Upper lobe of right lung (tissue), 1 donor: ENCODE measurements at regions not wholly inside any gene's neighbourhood (a gene's known extent, or its start where the extent isn't known, plus 50 kb on each side); places are given as distances from the start of the nearest gene placed in this dataset.
"Not testable (repeated sequence)": the region's sequence is repeated elsewhere in the genome, so short reads cannot be mapped to it uniquely, and the experiment has no call there.

Source experiments
- ATAC-seq: fragments of 200-7000 bp; cut with Tn5 transposase; one replicate; pipeline ENCODE4 v1.9.1; 2020; ENCODE audit warnings: mild to moderate bottlenecking, moderate library complexity
- DNase-seq: peaks from one replicate; pipeline ENCODE4 v3.0.0-alpha.2; 2020
- H3K27ac ChIP-seq: fragments of 200-600 bp; one replicate; pipeline ENCODE4 v1.8.0; 2022
- H3K27me3 ChIP-seq: fragments of 200-600 bp; one replicate; pipeline ENCODE4 v1.8.0; 2022; ENCODE audit warnings: mild to moderate bottlenecking
- H3K36me3 ChIP-seq: fragments of 200-600 bp; one replicate; pipeline ENCODE4 v1.8.0; 2022
- H3K4me1 ChIP-seq: fragments of 200-600 bp; one replicate; pipeline ENCODE4 v1.8.0; 2022
- H3K4me3 ChIP-seq: fragments of 200-600 bp; one replicate; pipeline ENCODE4 v1.8.0; 2022; ENCODE audit warnings: mild to moderate bottlenecking
- H3K9me3 ChIP-seq: fragments of 200-600 bp; one replicate; pipeline ENCODE4 v1.8.0; 2022
- CTCF ChIP-seq: fragments of 200-600 bp; IDR thresholded peaks from one replicate; pipeline ENCODE4 v1.8.0; 2022; ENCODE audit warnings: antibody characterized with exemption
- intact Hi-C: fragments of 100-400 bp; cut with DNase I; formaldehyde crosslinking; loops from one replicate; pipeline ENCODE4 v1.11.0; 2022
- donor health status: DM: no; HTN: yes; CAD: no; lungs with severe emphysema.

- intact Hi-C loops: no loop called here
- ATAC-seq (no peak), DNase-seq (no peak)
- Histone ChIP-seq H3K4me1 (peaks cover 37% of the 10 kb centered on the region), H3K27ac (peak overlapping the region; percentile 96), H3K27me3 (no peaks in the 10 kb centered on the region), H3K9me3 (no peaks in the 10 kb centered on the region), H3K4me3 (no peak overlapping the region), H3K36me3 (no peaks in the 10 kb centered on the region)
- TF ChIP-seq CTCF: no peak
Measured at GRCh38 chr10:29733323-29733722, 98.6 kb upstream of the SVIL start.

- Histone ChIP-seq H3K36me3 (no peaks in the 10 kb centered on the region), H3K27me3 (no peaks in the 10 kb centered on the region), H3K9me3 (no peaks in the 10 kb centered on the region), H3K4me1 (peaks cover 40% of the 10 kb centered on the region), H3K4me3 (no peak overlapping the region), H3K27ac (no peak overlapping the region)
- ATAC-seq (no peak), DNase-seq (no peak)
- TF ChIP-seq CTCF: no peak
- intact Hi-C loops: no loop called here
Measured at GRCh38 chr10:29732918-29733317, 98.1 kb upstream of the SVIL start.

- no peaks in the 10 kb centered on the region for H3K9me3 ChIP-seq
- no peaks in the 10 kb centered on the region for H3K36me3 ChIP-seq
- H3K4me1 ChIP-seq: peaks cover 37% of the 10 kb centered on the region
- intact Hi-C loops: no loop called here
- ATAC-seq: no peak
- TF ChIP-seq CTCF: no peak
- no peak for DNase-seq
- no peak overlapping the region for H3K4me3 ChIP-seq
- no peak overlapping the region for H3K27ac ChIP-seq
- H3K27me3 ChIP-seq: no peaks in the 10 kb centered on the region
Measured at GRCh38 chr10:29731760-29732159, 97.0 kb upstream of the SVIL start.

- TF ChIP-seq CTCF: no peak
- Histone ChIP-seq H3K4me3 (no peak overlapping the region), H3K4me1 (peaks cover 41% of the 10 kb centered on the region), H3K36me3 (no peaks in the 10 kb centered on the region), H3K9me3 (no peaks in the 10 kb centered on the region), H3K27me3 (no peaks in the 10 kb centered on the region), H3K27ac (no peak overlapping the region)
- DNase-seq: no peak
- intact Hi-C loops: no loop called here
- ATAC-seq: no peak
Measured at GRCh38 chr10:29730969-29731368, 96.2 kb upstream of the SVIL start.

GRCh38 chr10:29730458-29730857 lies 95.7 kb upstream of the SVIL start:
- H3K4me1 ChIP-seq: peaks cover 46% of the 10 kb centered on the region
- no peaks in the 10 kb centered on the region for H3K9me3 ChIP-seq
- H3K27me3 ChIP-seq: no peaks in the 10 kb centered on the region
- H3K36me3 ChIP-seq: no peaks in the 10 kb centered on the region
- H3K4me3 ChIP-seq: no peak overlapping the region
- no peak for DNase-seq
- H3K27ac ChIP-seq: no peak overlapping the region
- TF ChIP-seq CTCF: no peak
- no peak for ATAC-seq
- intact Hi-C loops: no loop called here

GRCh38 chr10:29728541-29729049 lies 93.8 kb upstream of the SVIL start:
- DNase-seq: no peak
- ATAC-seq: no peak
- intact Hi-C loops: no loop called here
- Histone ChIP-seq H3K4me3 (no peak overlapping the region), H3K27me3 (no peaks in the 10 kb centered on the region), H3K36me3 (no peaks in the 10 kb centered on the region), H3K9me3 (no peaks in the 10 kb centered on the region), H3K4me1 (peaks cover 53% of the 10 kb centered on the region), H3K27ac (no peak overlapping the region)
- TF ChIP-seq CTCF: no peak

- H3K4me1 ChIP-seq: peaks cover 41% of the 10 kb centered on the region
- H3K36me3 ChIP-seq, H3K4me3 ChIP-seq, ATAC-seq, H3K27ac ChIP-seq, intact Hi-C loops, H3K27me3 ChIP-seq, H3K9me3 ChIP-seq, DNase-seq: not testable (repeated sequence)
Measured at GRCh38 chr10:29725927-29726326, 91.2 kb upstream of the SVIL start.
